ENCODE measurements at regions not wholly inside any gene's neighbourhood (a gene's known extent, or its start where the extent isn't known, plus 50 kb on each side); places are given as distances from the start of the nearest gene placed in this dataset.

DNA sequence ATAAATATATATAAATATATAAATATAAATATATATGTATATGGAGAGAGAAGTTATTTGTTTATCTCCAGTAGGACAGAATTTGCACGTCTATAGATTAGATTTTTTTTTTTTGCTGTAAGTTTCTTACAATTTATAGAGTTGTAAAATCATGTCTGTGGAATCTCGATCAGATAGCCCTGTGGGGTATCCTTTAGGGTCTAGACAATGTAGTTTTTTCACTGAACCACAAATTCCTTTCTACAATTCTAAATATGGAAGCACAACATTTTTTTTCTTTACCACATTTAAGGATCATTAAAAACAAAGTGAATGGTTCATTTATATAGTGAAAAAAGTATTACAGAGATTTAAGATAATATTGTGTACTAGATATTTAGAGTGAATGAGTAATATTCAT lies 384.2 kb upstream of the ZNF608 start (continued):
- TF ChIP-seq, protein P1, sequence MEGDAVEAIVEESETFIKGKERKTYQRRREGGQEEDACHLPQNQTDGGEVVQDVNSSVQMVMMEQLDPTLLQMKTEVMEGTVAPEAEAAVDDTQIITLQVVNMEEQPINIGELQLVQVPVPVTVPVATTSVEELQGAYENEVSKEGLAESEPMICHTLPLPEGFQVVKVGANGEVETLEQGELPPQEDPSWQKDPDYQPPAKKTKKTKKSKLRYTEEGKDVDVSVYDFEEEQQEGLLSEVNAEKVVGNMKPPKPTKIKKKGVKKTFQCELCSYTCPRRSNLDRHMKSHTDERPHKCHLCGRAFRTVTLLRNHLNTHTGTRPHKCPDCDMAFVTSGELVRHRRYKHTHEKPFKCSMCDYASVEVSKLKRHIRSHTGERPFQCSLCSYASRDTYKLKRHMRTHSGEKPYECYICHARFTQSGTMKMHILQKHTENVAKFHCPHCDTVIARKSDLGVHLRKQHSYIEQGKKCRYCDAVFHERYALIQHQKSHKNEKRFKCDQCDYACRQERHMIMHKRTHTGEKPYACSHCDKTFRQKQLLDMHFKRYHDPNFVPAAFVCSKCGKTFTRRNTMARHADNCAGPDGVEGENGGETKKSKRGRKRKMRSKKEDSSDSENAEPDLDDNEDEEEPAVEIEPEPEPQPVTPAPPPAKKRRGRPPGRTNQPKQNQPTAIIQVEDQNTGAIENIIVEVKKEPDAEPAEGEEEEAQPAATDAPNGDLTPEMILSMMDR (IDR thresholded peaks at IDR 0.05), result no peak
- TF ChIP-seq JUN (IDR thresholded peaks at IDR 0.05) (no peak), FOSL2 (IDR thresholded peaks at IDR 0.05) (no peak), FOSL2 (CRISPR knock-in tag; IDR thresholded peaks at IDR 0.05) (no peak), RAD21 (conservative IDR thresholded peaks at IDR 0.05 in 1 of 2, IDR thresholded peaks at IDR 0.05 in 1 of 2) (no peak), MYC (IDR thresholded peaks at IDR 0.05; ENCODE audit: borderline replicate concordance, low read length) (no peak), MAFK (IDR thresholded peaks at IDR 0.05; ENCODE audit: partially characterized antibody) (no peak)

DNA sequence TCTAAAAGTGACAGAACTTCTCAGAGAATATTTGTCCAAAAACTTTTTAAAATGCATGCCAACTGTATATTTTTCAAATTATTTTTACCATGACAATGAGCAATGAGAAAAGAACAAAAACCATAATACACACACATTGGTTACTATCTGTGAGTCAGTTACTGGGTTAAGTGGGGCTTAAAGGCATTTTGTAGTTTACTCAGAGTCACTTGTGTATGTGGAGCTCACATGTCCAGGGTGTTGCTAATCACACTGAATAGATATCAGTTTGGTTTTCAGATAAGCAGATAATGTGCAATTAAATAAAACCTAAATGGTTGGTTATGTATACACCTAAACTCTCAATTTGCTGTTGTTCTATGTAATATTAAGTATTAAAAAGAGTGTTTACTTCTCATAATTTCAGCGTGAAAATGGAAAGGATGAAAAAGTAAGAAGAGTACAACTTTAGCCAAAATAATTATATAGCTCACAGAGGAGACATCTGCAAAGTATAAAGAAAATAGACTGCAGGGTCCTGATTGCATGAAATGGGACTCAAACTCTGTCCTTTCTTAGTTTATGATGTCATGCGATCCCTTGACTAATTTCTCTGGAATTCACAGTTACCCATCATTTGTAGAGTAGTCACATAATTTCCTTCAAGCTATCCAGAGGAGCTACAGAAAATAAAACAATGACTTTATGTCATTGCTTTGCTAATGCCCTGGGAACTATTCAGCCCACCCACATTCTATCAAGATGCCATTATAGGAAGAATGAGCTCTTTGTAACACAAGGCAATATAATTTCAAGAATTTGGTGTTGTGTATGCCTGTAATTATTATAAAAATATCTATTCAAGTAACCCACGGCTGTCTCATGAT lies 388.0 kb upstream of the ZNF608 start:
- ChIA-PET CTCF (interaction anchor here (1.3 kb wide), 1 partner anchor 10 kb away, joined by 3 read pairs; no protein-coding TSS in a partner anchor), POLR2A (interaction anchor here (0.7 kb wide), 1 partner anchor 16 kb away, joined by 7 read pairs; no protein-coding TSS in a partner anchor)
- TF ChIP-seq SREBF2 (IDR thresholded peaks at IDR 0.05) (no peak), GATA3 (IDR thresholded peaks at IDR 0.05; ENCODE audit: borderline replicate concordance) (0 out of 2 replicates have a peak, but pooled peaks have one; percentile 37), FOSL2 (IDR thresholded peaks at IDR 0.05) (no peak), FOSL2 (CRISPR knock-in tag; IDR thresholded peaks at IDR 0.05) (peak; percentile 46; the same call in 1 of the 2 replicates)
- Histone ChIP-seq H3K27ac (no peak overlapping the region), H3K4me1 (peaks cover 13% of the 10 kb centered on the region; the same call in 2 of the 3 replicates), H3K9me3 (no peaks in the 10 kb centered on the region), H3K4me3 (no peak overlapping the region), H3K4me2 (peak overlapping the region; percentile 29; the same call in 1 of the 3 replicates)
- DNase-seq (ENCODE audit: low read depth in 1 of 2, low spot score in 1 of 2), result peak in 1 of 2 experiments; percentile 51
- no peak for FAIRE-seq
- ATAC-seq, result peak; percentile 19 to 73; a peak in 4 of 6 replicates
- 22% methylated on average over 3 of the region's 3 CpGs for WGBS (ENCODE audit: missing lambda C conversion rate)

DNA sequence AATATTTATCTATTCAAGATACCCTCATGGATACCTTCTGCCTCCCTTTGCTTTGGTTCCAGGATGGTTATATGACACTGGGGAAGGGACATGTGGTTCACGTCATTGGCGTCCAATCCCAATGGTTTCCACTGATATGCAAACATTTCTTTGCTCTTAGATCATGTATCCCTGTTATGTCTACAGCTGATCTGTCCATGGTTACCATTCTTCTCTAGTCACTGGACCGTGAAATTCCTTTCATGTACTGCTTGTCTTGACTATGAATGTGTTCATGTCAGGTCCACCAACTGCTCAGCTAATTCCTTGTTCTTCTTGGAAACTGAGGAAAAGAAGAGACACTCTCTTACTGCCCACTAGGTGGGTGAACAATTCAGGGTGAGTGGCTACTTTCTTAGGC lies 391.1 kb upstream of the ZNF608 start:
- Histone ChIP-seq H3K4me1 (peaks cover 13% of the 10 kb centered on the region; the same call in 2 of the 3 replicates), H3K9me3 (no peaks in the 10 kb centered on the region), H3K4me2 (no peak overlapping the region), H3K4me3 (no peak overlapping the region), H3K27ac (no peak overlapping the region)
- ATAC-seq (no peak), DNase-seq (ENCODE audit: low read depth in 1 of 2, low spot score in 1 of 2) (peak in 1 of 2 experiments; percentile 6), FAIRE-seq (no peak)
- ChIA-PET POLR2A (no interaction called here), CTCF (no interaction called here)
- TF ChIP-seq FOXS1 (CRISPR knock-in tag; IDR thresholded peaks at IDR 0.05), result no peak
- no peak for TF ChIP-seq NFE2L2 (conservative IDR thresholded peaks at IDR 0.05; ENCODE audit: low read length)
- TF ChIP-seq, protein P2, sequence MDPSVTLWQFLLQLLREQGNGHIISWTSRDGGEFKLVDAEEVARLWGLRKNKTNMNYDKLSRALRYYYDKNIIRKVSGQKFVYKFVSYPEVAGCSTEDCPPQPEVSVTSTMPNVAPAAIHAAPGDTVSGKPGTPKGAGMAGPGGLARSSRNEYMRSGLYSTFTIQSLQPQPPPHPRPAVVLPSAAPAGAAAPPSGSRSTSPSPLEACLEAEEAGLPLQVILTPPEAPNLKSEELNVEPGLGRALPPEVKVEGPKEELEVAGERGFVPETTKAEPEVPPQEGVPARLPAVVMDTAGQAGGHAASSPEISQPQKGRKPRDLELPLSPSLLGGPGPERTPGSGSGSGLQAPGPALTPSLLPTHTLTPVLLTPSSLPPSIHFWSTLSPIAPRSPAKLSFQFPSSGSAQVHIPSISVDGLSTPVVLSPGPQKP (IDR thresholded peaks at IDR 0.05; ENCODE audit: low read depth, low read length), result no peak
- TF ChIP-seq NR3C1 (IDR thresholded peaks at IDR 0.05), result no peak
- no peak for TF ChIP-seq HDAC2 (IDR thresholded peaks at IDR 0.05)
- no peak for TF ChIP-seq TP53 (CRISPR knock-in tag; IDR thresholded peaks at IDR 0.05)
- TF ChIP-seq PHF8 (IDR thresholded peaks at IDR 0.05; ENCODE audit: borderline replicate concordance, low read depth), result no peak
- TF ChIP-seq MAFK (IDR thresholded peaks at IDR 0.05; ENCODE audit: partially characterized antibody), result no peak
- TF ChIP-seq, protein P3, sequence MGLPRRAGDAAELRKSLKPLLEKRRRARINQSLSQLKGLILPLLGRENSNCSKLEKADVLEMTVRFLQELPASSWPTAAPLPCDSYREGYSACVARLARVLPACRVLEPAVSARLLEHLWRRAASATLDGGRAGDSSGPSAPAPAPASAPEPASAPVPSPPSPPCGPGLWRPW (IDR thresholded peaks at IDR 0.05), result no peak
- no peak for TF ChIP-seq ESRRA (IDR thresholded peaks at IDR 0.05; ENCODE audit: borderline replicate concordance, low read length)
- no peak for TF ChIP-seq HEYL (CRISPR knock-in tag; IDR thresholded peaks at IDR 0.05)
- WGBS (ENCODE audit: missing lambda C conversion rate), result 89% methylated on average over 3 of the region's 3 CpGs
